Astrocyte (in vitro differentiated cells and primary cell): ENCODE measurements at regions not wholly inside any gene's neighbourhood (a gene's known extent, or its start where the extent isn't known, plus 50 kb on each side); places are given as distances from the start of the nearest gene placed in this dataset.
"Not testable (repeated sequence)": the region's sequence is repeated elsewhere in the genome, so short reads cannot be mapped to it uniquely, and the experiment has no call there.

Experiments
- CTCF ChIP-seq: IDR thresholded peaks from 2 replicates; pipeline ENCODE4 v1.5.1; 2011; ENCODE audit warnings: low read depth, mild to moderate bottlenecking, inconsistent platforms, low read length, moderate library complexity; ENCODE audit not compliant: insufficient read depth
- EZH2 ChIP-seq: IDR thresholded peaks from 2 replicates; pipeline ENCODE4 v1.6.1; 2012; ENCODE audit warnings: mild to moderate bottlenecking, low read length, inconsistent platforms; ENCODE audit not compliant: insufficient read depth

- TF ChIP-seq CTCF, EZH2: not testable (repeated sequence)
Observed at GRCh38 chr12:9454021-9454420, 153.7 kb downstream of the KLRB1 start.
